Pons (tissue), 1 donor: ENCODE measurements at regions not wholly inside any gene's neighbourhood (a gene's known extent, or its start where the extent isn't known, plus 50 kb on each side); places are given as distances from the start of the nearest gene placed in this dataset.

Experiments
- DNase-seq: peaks from one replicate; pipeline ENCODE4 v3.0.0-alpha.2; 2016; ENCODE audit warnings: low spot score

GRCh38 chr19:31402529-31403316 lies 53.5 kb upstream of the TSHZ3 start:
- DNase-seq = no peak

GRCh38 chr19:31406106-31406505 lies 56.9 kb upstream of the TSHZ3 start:
- DNase-seq = no peak

GRCh38 chr19:31408460-31409124 lies 59.4 kb upstream of the TSHZ3 start:
- DNase-seq = no peak

- DNase-seq = no peak
These were observed 64.1 kb upstream of the TSHZ3 start for GRCh38 chr19:31413353-31413752.

- DNase-seq = no peak
These were observed 66.1 kb upstream of the TSHZ3 start for GRCh38 chr19:31415322-31415721.

GRCh38 chr19:31416548-31416947 lies 67.3 kb upstream of the TSHZ3 start:
- no peak for DNase-seq

- DNase-seq = no peak
These were observed 68.8 kb upstream of the TSHZ3 start for GRCh38 chr19:31418055-31418454.

- DNase-seq = no peak
These were observed 69.6 kb upstream of the TSHZ3 start for GRCh38 chr19:31418692-31419430.

- DNase-seq = no peak
These were observed 70.7 kb upstream of the TSHZ3 start for GRCh38 chr19:31419871-31420445.

GRCh38 chr19:31421082-31421481 lies 71.8 kb upstream of the TSHZ3 start:
- DNase-seq = no peak

GRCh38 chr19:31421856-31422255 lies 72.6 kb upstream of the TSHZ3 start:
- DNase-seq = no peak

- no peak for DNase-seq
These were observed 74.7 kb upstream of the TSHZ3 start for GRCh38 chr19:31423896-31424295.

GRCh38 chr19:31424861-31425620 lies 75.8 kb upstream of the TSHZ3 start:
- DNase-seq = no peak

- DNase-seq = no peak
These were observed 78.6 kb upstream of the TSHZ3 start for GRCh38 chr19:31427857-31428256.

GRCh38 chr19:31430381-31430780 lies 81.1 kb upstream of the TSHZ3 start:
- no peak for DNase-seq

- DNase-seq = no peak
These were observed 83.1 kb upstream of the TSHZ3 start for GRCh38 chr19:31432201-31432810.

GRCh38 chr19:31436121-31436776 lies 87.0 kb upstream of the TSHZ3 start:
- no peak for DNase-seq

GRCh38 chr19:31438401-31439269 lies 89.4 kb upstream of the TSHZ3 start:
- no peak for DNase-seq

- no peak for DNase-seq
These were observed 90.0 kb upstream of the TSHZ3 start for GRCh38 chr19:31439270-31439573.

GRCh38 chr19:31444931-31445330 lies 95.7 kb upstream of the TSHZ3 start:
- DNase-seq = no peak
